HL-60 (cell line): ENCODE measurements at regions not wholly inside any gene's neighbourhood (a gene's known extent, or its start where the extent isn't known, plus 50 kb on each side); places are given as distances from the start of the nearest gene placed in this dataset.
A peak's percentile ranks its signal among the peaks of the same experiment; 100 is the strongest.

ENCODE experiments used
- CTCF ChIP-seq: IDR thresholded peaks from one replicate; pipeline ENCODE4 v1.5.1; 2011; ENCODE audit warnings: low read length, control low read depth, inconsistent platforms; ENCODE audit not compliant: insufficient read depth
- GABPA ChIP-seq: IDR thresholded peaks from 2 replicates; pipeline ENCODE4 v1.6.1; 2012; ENCODE audit warnings: low read depth
- POLR2AphosphoS5 ChIP-seq: IDR thresholded peaks from 2 replicates; pipeline ENCODE4 v1.6.1; 2012; ENCODE audit warnings: low read depth
- REST ChIP-seq: IDR thresholded peaks from 2 replicates; pipeline ENCODE4 v1.6.1; 2012; ENCODE audit warnings: low read depth; ENCODE audit not compliant: insufficient replicate concordance

- TF ChIP-seq CTCF (peak; percentile 73), POLR2AphosphoS5 (no peak), GABPA (no peak), REST (no peak)
Measured at GRCh38 chr3:10758304-10759037, 57.6 kb upstream of the SLC6A11 start.
